Suprapubic skin (tissue), 4 donors: ENCODE measurements at regions not wholly inside any gene's neighbourhood (a gene's known extent, or its start where the extent isn't known, plus 50 kb on each side); places are given as distances from the start of the nearest gene placed in this dataset.

Source experiments
- DNase-seq, 2 donors: peaks; one replicate each; pipeline ENCODE4 v3.0.0-alpha.2; 2019; ENCODE audit warnings: low spot score in 2 of 2
- H3K27ac ChIP-seq: fragments of 200-600 bp; sonication (generic); one replicate; pipeline ENCODE4 v1.5.1; 2019
- H3K27me3 ChIP-seq: fragments of 200-600 bp; sonication (generic); one replicate; pipeline ENCODE4 v1.5.1; 2019
- H3K36me3 ChIP-seq: fragments of 200-600 bp; sonication (generic); one replicate; pipeline ENCODE4 v1.5.1; 2019
- H3K4me1 ChIP-seq: fragments of 200-600 bp; sonication (generic); one replicate; pipeline ENCODE4 v1.5.1; 2019
- H3K4me3 ChIP-seq: fragments of 200-600 bp; sonication (generic); one replicate; pipeline ENCODE4 v1.5.1; 2019; ENCODE audit warnings: mild to moderate bottlenecking
- H3K9me3 ChIP-seq: fragments of 200-600 bp; sonication (generic); one replicate; pipeline ENCODE4 v1.5.1; 2019
- CTCF ChIP-seq, 2 donors: fragments of 200-600 bp in 1 of 2; fragments of 450-650 bp in 1 of 2; sonication (generic) in 1 of 2; IDR thresholded peaks; one replicate each; pipeline ENCODE4 v1.5.1; 2016 to 2019; ENCODE audit warnings: antibody characterized with exemption in 2 of 2, mild to moderate bottlenecking in 1 of 2, moderate library complexity in 1 of 2
- EP300 ChIP-seq: sonication (generic); formaldehyde crosslinking; IDR thresholded peaks from one replicate; pipeline ENCODE4 v1.6.1; 2017; ENCODE audit warnings: antibody characterized with exemption
- POLR2A ChIP-seq, 2 donors: fragments of 450-650 bp; IDR thresholded peaks; one replicate each; pipeline ENCODE4 v1.6.1; 2017; ENCODE audit warnings: antibody characterized with exemption in 2 of 2, mild to moderate bottlenecking in 2 of 2, moderate library complexity in 2 of 2
- POLR2AphosphoS5 ChIP-seq, 3 donors: sonication (generic); formaldehyde crosslinking; IDR thresholded peaks; one replicate each; pipeline ENCODE4 v1.6.1; 2017; ENCODE audit warnings: antibody characterized with exemption in 3 of 3
- WGBS: methylation state at CpG from one replicate; pipeline ENCODE4 v1.1.5; 2018; 5-methylcytosine and 5-hydroxymethylcytosine counted together

DNA sequence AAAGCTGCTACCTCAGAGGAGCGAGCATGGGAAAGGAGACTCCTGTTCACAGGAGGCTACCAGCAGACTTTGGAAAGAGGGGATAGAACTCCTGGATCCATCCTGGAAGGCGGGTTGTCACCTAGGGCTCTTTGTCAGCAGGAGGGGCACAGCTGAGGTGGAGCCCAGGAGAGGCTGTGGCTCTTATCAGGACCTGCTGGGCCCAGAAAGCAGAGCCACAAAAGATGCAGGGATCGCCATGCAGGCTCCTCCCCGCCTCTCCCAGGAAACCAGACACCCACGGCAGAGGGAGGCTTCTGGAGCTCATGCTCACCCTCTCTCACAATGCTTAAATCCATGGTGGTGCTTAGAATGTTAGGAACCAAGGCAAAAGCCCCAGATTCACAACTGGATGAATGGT, 994.2 kb downstream of the UQCRFS1 start:
- DNase-seq: no peak
- WGBS: 54% methylated on average over 5 of the region's 5 CpGs

DNA sequence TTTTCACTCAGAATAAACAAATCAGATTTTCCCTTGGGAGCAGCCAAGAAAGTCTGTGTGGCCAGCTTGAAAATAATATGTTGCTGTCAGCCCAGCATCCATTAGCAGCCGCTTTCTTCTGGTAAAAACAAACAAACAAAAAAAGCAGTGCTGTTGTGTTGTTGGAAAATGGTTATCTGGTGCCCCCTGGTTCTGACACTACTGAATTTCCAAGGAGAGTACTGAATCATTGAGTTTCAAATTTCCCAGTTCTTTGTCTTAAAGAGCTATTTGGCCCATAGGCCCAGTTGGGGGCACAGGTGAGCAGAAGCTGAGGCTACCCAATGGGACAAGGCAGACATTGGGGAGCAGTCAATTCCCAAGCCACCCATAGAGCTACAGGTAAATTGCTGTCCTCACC, 995.9 kb downstream of the UQCRFS1 start:
- TF ChIP-seq EP300: no peak
- WGBS: 41% methylated on average over 1 of the region's 1 CpG
- no peak for DNase-seq

More for the DNA sequence above, 994.2 kb downstream of the UQCRFS1 start:
- no peak overlapping the region for H3K27ac ChIP-seq
- no peaks in the 10 kb centered on the region for H3K27me3 ChIP-seq
- H3K36me3 ChIP-seq: no peaks in the 10 kb centered on the region
- no peaks in the 10 kb centered on the region for H3K4me1 ChIP-seq
- H3K4me3 ChIP-seq: no peak overlapping the region
- TF ChIP-seq POLR2AphosphoS5 (IDR thresholded peaks at IDR 0.05) (no peak), CTCF (IDR thresholded peaks at IDR 0.05) (no peak), POLR2A (IDR thresholded peaks at IDR 0.05) (no peak), EP300 (no peak)
- no peaks in the 10 kb centered on the region for H3K9me3 ChIP-seq

DNA sequence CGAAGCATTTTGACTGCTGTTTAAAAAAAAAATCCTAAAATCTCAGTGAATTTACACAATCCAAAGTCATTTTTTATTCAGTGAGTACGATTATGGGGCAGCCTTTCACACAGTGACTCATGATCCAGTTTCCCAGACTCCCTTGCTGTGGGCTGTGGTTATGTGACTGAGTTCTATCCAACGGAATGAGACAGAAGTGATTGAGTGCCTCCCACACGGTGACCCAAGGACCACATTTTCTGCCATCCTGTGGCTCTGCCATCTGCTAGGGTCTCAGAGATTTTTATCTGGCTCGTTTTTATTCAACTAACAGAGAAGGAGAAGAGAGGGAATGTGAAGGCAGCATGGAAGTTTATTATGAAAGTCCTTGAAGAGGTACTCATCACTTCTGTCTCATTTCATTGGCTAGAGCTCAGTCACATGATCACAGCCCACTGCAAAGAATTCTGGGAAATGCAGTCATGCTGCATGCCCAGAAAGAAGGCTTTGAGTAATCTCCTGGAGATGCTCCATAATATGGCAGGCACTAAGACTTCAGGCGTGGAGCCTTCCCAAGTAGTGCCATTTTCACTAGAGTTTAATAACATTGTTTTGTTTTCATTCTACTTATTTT, 999.4 kb downstream of the UQCRFS1 start:
- H3K27ac ChIP-seq: no peak overlapping the region
- H3K4me3 ChIP-seq: no peak overlapping the region
- no peaks in the 10 kb centered on the region for H3K27me3 ChIP-seq
- no peaks in the 10 kb centered on the region for H3K4me1 ChIP-seq
- WGBS: 54% methylated on average over 6 of the region's 6 CpGs
- no peaks in the 10 kb centered on the region for H3K36me3 ChIP-seq
- H3K9me3 ChIP-seq: no peaks in the 10 kb centered on the region
- TF ChIP-seq CTCF (IDR thresholded peaks at IDR 0.05): no peak
- TF ChIP-seq POLR2A (IDR thresholded peaks at IDR 0.05): no peak
- no peak for DNase-seq

More for the DNA sequence above, 995.9 kb downstream of the UQCRFS1 start:
- H3K27ac ChIP-seq: no peak overlapping the region
- H3K36me3 ChIP-seq: no peaks in the 10 kb centered on the region
- no peaks in the 10 kb centered on the region for H3K27me3 ChIP-seq
- H3K9me3 ChIP-seq: no peaks in the 10 kb centered on the region
- no peaks in the 10 kb centered on the region for H3K4me1 ChIP-seq
- H3K4me3 ChIP-seq: no peak overlapping the region

DNA sequence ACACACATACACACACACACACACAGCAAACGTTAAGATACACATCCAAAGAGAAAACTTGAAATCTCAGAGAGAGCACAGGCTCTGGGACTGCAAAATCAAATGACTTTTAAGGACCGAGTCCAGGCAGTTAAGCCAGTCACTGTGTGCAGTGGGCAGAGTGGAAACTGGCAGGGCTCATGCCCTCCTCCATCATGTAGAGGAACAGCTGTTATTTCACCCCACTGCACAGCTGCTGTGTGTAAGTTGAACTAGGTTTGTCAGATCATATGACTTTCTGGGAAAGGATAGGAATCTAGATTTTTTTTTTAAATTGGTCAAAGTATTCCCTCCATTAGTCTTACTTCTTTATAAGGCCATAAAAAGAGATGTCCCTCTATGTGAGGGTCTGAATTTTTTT, 1002.1 kb downstream of the UQCRFS1 start:
- Histone ChIP-seq H3K9me3 (no peaks in the 10 kb centered on the region), H3K4me3 (no peak overlapping the region), H3K27me3 (no peaks in the 10 kb centered on the region), H3K4me1 (no peaks in the 10 kb centered on the region), H3K27ac (no peak overlapping the region), H3K36me3 (no peaks in the 10 kb centered on the region)
- 65% methylated on average over 2 of the region's 2 CpGs for WGBS
- no peak for DNase-seq
- TF ChIP-seq POLR2A (IDR thresholded peaks at IDR 0.05) (no peak), CTCF (IDR thresholded peaks at IDR 0.05) (no peak), EP300 (no peak), POLR2AphosphoS5 (IDR thresholded peaks at IDR 0.05) (no peak)

DNA sequence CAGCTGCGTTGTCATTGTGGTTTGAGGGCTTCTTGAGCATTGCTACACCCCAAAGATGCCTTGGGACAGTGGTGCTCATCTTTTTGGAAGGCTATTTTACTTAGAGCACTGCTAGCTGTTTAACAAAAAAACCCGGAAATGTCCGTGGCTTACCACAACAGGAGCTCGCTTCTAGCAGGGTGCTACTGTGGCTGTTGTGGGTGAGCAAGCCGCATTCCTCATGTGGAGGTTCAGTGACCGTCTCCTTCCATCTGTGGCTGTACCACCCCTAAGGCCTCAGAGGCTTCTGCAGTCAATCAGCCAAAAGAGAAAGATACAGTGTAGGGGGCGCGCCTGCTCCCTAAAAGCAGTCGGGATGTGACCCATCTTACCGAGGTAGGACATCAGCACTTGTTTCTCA, 1004.2 kb downstream of the UQCRFS1 start:
- Histone ChIP-seq H3K27ac (no peak overlapping the region), H3K4me3 (no peak overlapping the region), H3K36me3 (no peaks in the 10 kb centered on the region), H3K4me1 (no peaks in the 10 kb centered on the region), H3K27me3 (no peaks in the 10 kb centered on the region), H3K9me3 (no peaks in the 10 kb centered on the region)
- DNase-seq: no peak
- 64% methylated on average over 10 of the region's 10 CpGs for WGBS
- no peak for TF ChIP-seq POLR2AphosphoS5 (IDR thresholded peaks at IDR 0.05)
- no peak for TF ChIP-seq CTCF (IDR thresholded peaks at IDR 0.05)
- TF ChIP-seq POLR2A (IDR thresholded peaks at IDR 0.05): no peak
- no peak for TF ChIP-seq EP300

DNA sequence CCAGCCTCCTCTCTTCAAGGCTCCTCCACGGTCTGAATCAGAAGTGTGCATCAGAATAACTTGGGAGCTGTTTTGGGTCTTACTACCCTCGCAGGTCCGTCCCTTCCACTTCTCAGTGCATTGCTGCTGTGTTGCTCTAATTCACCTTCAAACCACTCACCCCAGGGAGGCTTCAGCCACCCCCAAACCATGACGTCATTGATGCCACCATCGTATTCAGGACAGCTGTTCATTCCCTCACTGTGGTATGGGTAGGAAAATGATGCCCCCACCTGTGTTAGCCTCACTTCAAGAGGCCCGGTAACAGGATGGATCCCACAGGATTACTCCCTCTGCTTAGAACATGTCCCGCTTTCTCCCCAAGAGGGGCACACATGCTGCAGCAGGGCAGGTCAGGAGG, 1005.7 kb downstream of the UQCRFS1 start:
- WGBS: 83% methylated on average over 7 of the region's 7 CpGs
- H3K9me3 ChIP-seq: no peaks in the 10 kb centered on the region
- H3K36me3 ChIP-seq: no peaks in the 10 kb centered on the region
- no peak for TF ChIP-seq POLR2AphosphoS5 (IDR thresholded peaks at IDR 0.05)
- TF ChIP-seq POLR2A (IDR thresholded peaks at IDR 0.05): no peak
- TF ChIP-seq EP300: no peak
- TF ChIP-seq CTCF (IDR thresholded peaks at IDR 0.05): no peak
- no peak overlapping the region for H3K27ac ChIP-seq
- H3K4me3 ChIP-seq: no peak overlapping the region
- no peaks in the 10 kb centered on the region for H3K4me1 ChIP-seq
- no peaks in the 10 kb centered on the region for H3K27me3 ChIP-seq
- DNase-seq: no peak
